Suppressor macrophage treated with lipopolysaccharide for 4 hours (primary cell): ENCODE measurements at regions not wholly inside any gene's neighbourhood (a gene's known extent, or its start where the extent isn't known, plus 50 kb on each side); places are given as distances from the start of the nearest gene placed in this dataset.

Experiments used
- DNase-seq: peaks from one replicate; pipeline ENCODE4 v3.0.0-alpha.2; 2020

DNA sequence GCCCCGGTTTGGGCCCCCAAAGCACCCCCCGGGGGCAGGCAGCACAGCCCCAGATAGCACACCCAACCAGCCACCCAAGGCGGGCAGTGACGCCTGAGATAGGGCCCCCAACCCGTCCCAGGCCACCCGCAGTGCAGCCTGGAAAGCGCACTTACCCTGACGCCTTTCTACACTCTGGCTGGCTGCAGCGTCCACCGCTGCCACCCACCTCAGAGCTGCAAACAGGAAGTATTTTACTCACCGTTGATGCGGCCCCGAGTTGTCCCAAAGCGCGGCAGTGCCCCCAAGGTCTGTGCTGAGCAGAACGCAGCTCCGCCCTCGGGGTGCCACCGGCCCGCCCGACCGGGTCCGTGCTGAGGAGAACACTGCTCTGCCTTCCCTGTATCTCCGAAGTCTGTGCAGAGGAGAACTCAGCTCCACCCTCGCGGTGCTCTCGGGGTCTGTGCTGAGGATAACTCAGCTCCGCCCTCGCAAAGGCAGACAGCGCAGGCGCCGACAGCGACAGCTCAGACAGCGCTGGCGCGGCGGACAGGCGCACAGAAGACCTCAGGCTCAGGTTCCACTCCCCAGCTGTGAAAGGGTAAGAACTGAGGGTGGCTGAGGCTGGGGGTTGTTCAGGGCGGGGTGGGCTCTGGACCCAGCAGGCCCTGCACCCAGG lies 786.9 kb downstream of the CDY1 start:
- no peak for DNase-seq

GRCh38 chrY:26409329-26409712 lies 787.4 kb downstream of the CDY1 start:
- DNase-seq = no peak
